ENCODE measurements at regions not wholly inside any gene's neighbourhood (a gene's known extent, or its start where the extent isn't known, plus 50 kb on each side); places are given as distances from the start of the nearest gene placed in this dataset.

- intact Hi-C loops (cut with DNase I; ENCODE audit: low total_unique reads): no loop called here
- Histone ChIP-seq H3K4me3 (no peak overlapping the region), H3K4me1 (no peaks in the 10 kb centered on the region), H3K27me3 (peaks cover 0 to 70% (median 23%) of the 10 kb centered on the region in 3 donors), H3K36me3 (no peaks in the 10 kb centered on the region), H3K9me3 (no peaks in the 10 kb centered on the region), H3K27ac (no peak overlapping the region)
- TF ChIP-seq CTCF (IDR thresholded peaks at IDR 0.05) (no peak), EP300 (IDR thresholded peaks at IDR 0.05) (no peak), POLR2A (IDR thresholded peaks at IDR 0.05) (no peak), POLR2AphosphoS5 (IDR thresholded peaks at IDR 0.05) (no peak)
- DNase-seq: no peak
- 43 to 69% (median 63%) methylated on average over 2 to 3 of the region's 3 CpGs for WGBS, 5 donors
Observed at GRCh38 chr17:79291391-79291790, 216.8 kb downstream of the ENGASE start.

DNA sequence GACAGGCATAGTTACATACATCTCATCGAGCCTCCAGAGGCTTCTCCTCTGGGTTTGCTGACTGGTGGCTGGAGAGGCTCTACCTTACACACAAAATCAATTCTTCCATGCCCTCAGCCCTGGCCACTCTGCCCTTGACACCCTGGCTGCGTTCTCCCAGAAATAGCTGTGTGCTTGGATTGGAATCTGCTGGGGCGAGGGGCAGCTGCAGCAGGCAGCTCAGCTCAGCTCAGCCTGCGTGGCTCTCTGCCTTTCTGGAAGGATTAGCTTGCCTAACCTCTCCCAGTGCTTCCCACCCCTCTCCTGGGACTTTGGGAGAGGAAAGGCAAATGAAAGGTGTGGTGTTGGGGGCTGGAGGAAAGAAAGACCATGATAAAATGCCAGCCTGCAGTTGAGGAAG, 216.1 kb downstream of the ENGASE start:
- Histone ChIP-seq H3K4me1 (no peaks in the 10 kb centered on the region), H3K27me3 (peaks cover 0 to 72% (median 23%) of the 10 kb centered on the region in 3 donors), H3K9me3 (no peaks in the 10 kb centered on the region), H3K4me3 (no peak overlapping the region), H3K27ac (no peak overlapping the region), H3K36me3 (no peaks in the 10 kb centered on the region)
- DNase-seq: no peak
- intact Hi-C loops (cut with DNase I; ENCODE audit: low total_unique reads): no loop called here
- no peak for TF ChIP-seq EP300 (IDR thresholded peaks at IDR 0.05)
- TF ChIP-seq POLR2AphosphoS5 (IDR thresholded peaks at IDR 0.05): no peak
- no peak for TF ChIP-seq CTCF (IDR thresholded peaks at IDR 0.05)
- TF ChIP-seq POLR2A (IDR thresholded peaks at IDR 0.05): no peak
- WGBS, 5 donors: 55 to 62% (median 58%) methylated on average over 4 of the region's 4 CpGs

GRCh38 chr17:79288950-79289349, 214.3 kb downstream of the ENGASE start:
- no peaks in the 10 kb centered on the region for H3K36me3 ChIP-seq
- WGBS, 5 donors: 71 to 84% (median 77%) methylated on average over 8 to 9 of the region's 9 CpGs
- H3K27ac ChIP-seq: no peak overlapping the region
- DNase-seq: no peak
- no peaks in the 10 kb centered on the region for H3K9me3 ChIP-seq
- TF ChIP-seq POLR2AphosphoS5 (IDR thresholded peaks at IDR 0.05) (no peak), CTCF (IDR thresholded peaks at IDR 0.05) (no peak), POLR2A (IDR thresholded peaks at IDR 0.05) (no peak), EP300 (IDR thresholded peaks at IDR 0.05) (no peak)
- no peak overlapping the region for H3K4me3 ChIP-seq
- intact Hi-C loops (cut with DNase I; ENCODE audit: low total_unique reads): no loop called here
- H3K27me3 ChIP-seq: peaks cover 0 to 81% (median 15%) of the 10 kb centered on the region in 3 donors
- no peaks in the 10 kb centered on the region for H3K4me1 ChIP-seq

DNA sequence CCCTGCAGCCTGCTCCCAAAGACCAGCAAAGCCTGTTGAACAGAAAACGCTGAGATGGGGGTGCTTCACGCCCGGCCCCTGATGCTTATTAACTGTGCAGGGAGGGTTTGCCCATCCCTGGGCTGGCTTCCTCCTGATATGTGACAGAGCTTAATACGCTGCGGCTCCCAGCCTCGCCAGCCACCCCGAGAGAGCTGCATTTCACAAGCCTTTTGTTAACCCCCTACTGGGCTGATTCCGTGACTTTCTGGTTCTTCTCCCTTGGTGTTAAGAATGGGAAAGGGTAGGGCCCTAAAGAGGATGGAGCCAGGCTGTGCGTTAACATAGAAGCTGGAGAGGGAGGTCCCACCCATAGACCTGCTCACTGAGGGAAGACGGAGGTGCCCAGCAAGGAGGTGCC, 211.8 kb downstream of the ENGASE start:
- no peaks in the 10 kb centered on the region for H3K9me3 ChIP-seq
- intact Hi-C loops (cut with DNase I; ENCODE audit: low total_unique reads): no loop called here
- no peaks in the 10 kb centered on the region for H3K4me1 ChIP-seq
- no peak overlapping the region for H3K4me3 ChIP-seq
- H3K36me3 ChIP-seq: no peaks in the 10 kb centered on the region
- no peak overlapping the region for H3K27ac ChIP-seq
- peaks cover 0 to 89% (median 15%) of the 10 kb centered on the region in 3 donors for H3K27me3 ChIP-seq
- 14 to 26% (median 20%) methylated on average over 10 of the region's 10 CpGs for WGBS, 5 donors
- TF ChIP-seq POLR2A (IDR thresholded peaks at IDR 0.05) (no peak), POLR2AphosphoS5 (IDR thresholded peaks at IDR 0.05) (no peak), EP300 (IDR thresholded peaks at IDR 0.05) (no peak), CTCF (IDR thresholded peaks at IDR 0.05) (no peak)
- DNase-seq: no peak
